ENCODE measurements at regions not wholly inside any gene's neighbourhood (a gene's known extent, or its start where the extent isn't known, plus 50 kb on each side); places are given as distances from the start of the nearest gene placed in this dataset.

DNA sequence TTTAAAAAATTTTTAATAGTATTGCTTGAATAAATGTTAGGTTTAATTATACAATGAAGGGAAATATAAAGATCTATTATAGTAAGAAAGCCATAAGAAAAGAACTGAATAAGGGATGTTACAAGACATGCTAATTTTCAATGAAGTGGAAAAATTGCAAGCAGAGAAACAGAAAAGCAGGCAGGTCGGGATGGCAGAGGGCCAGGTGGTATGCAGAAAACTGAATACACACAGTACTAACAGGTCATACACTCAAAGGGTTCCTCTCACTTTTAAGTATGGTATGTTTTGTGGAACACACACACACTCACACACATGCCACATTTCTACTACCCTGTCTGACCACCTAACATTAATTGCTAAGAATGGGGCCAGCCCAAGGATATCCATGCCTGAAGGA, 76.7 kb upstream of the DTNA start:
- no peak overlapping the region for H3K4me2 ChIP-seq (ENCODE audit: low read depth, low read length)
- no peak overlapping the region for H3K4me3 ChIP-seq (ENCODE audit: insufficient read depth, low read depth, low read length)
- WGBS, 2 experiments (ENCODE audit: extremely low coverage in 2 of 2, insufficient read length in 1 of 2), result no CpG with 5 or more reads among the region's 1 CpG
- no peaks in the 10 kb centered on the region for H3K36me3 ChIP-seq (ENCODE audit: control insufficient read depth, insufficient read depth, low read length)
- TF ChIP-seq MXI1 (IDR thresholded peaks at IDR 0.05; ENCODE audit: borderline replicate concordance, low read depth, low read length), result no peak
- no peak for TF ChIP-seq NFE2L2 (IDR thresholded peaks at IDR 0.05; ENCODE audit: low read depth, low read length)
- no peak for TF ChIP-seq CEBPB (IDR thresholded peaks at IDR 0.05; ENCODE audit: low read depth, low read length)
- TF ChIP-seq, protein P1, sequence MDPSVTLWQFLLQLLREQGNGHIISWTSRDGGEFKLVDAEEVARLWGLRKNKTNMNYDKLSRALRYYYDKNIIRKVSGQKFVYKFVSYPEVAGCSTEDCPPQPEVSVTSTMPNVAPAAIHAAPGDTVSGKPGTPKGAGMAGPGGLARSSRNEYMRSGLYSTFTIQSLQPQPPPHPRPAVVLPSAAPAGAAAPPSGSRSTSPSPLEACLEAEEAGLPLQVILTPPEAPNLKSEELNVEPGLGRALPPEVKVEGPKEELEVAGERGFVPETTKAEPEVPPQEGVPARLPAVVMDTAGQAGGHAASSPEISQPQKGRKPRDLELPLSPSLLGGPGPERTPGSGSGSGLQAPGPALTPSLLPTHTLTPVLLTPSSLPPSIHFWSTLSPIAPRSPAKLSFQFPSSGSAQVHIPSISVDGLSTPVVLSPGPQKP (IDR thresholded peaks at IDR 0.05; ENCODE audit: borderline replicate concordance, low read depth, low read length), result no peak
- TF ChIP-seq POLR2A (IDR thresholded peaks at IDR 0.05; ENCODE audit: low read depth, low read length), result no peak
- TF ChIP-seq MAFK (IDR thresholded peaks at IDR 0.05; ENCODE audit: low read depth, low read length), result no peak
- no peak for TF ChIP-seq MAZ (IDR thresholded peaks at IDR 0.05; ENCODE audit: borderline replicate concordance, low read depth, low read length)
- TF ChIP-seq CHD1 (IDR thresholded peaks at IDR 0.05; ENCODE audit: low read depth, low read length), result no peak
- no peak for TF ChIP-seq SMC3 (IDR thresholded peaks at IDR 0.05; ENCODE audit: low read depth, low read length)
- no peaks in the 10 kb centered on the region for H3K79me1 ChIP-seq (ENCODE audit: low read depth in 1 of 2, low read length in 2 of 2)
- peaks cover 5% of the 10 kb centered on the region; the same call in 1 of the 2 replicates for H3K27me3 ChIP-seq (ENCODE audit: control insufficient read depth, insufficient read depth, low read length)
- no TSS peak for BruUV-seq (replicated peaks)
- in situ Hi-C loops (cut with MboI; ENCODE audit: low sequenced_read_pairs), result no loop called here
- dilution Hi-C loops (cut with HindIII; ENCODE audit: low sequenced_read_pairs, unreplicated experiment), result no loop called here
- H2BK20ac ChIP-seq (ENCODE audit: low read depth, low read length), result no peak overlapping the region
- no peak overlapping the region for H2AK9ac ChIP-seq (replicated peaks; ENCODE audit: low read depth, low read length, poor library complexity)
- H3K18ac ChIP-seq (ENCODE audit: low read depth, low read length), result no peak overlapping the region
- H4K5ac ChIP-seq (ENCODE audit: low read depth, low read length), result no peak overlapping the region
- H2AFZ ChIP-seq (replicated peaks; ENCODE audit: low read length, poor library complexity), result no peak overlapping the region
- H3K56ac ChIP-seq (ENCODE audit: extremely low read depth, insufficient read depth, low read length), result no peak overlapping the region
- DNase-seq (no peak), ATAC-seq (ENCODE audit: low read depth) (no peak)
- no peak overlapping the region for H4K91ac ChIP-seq (ENCODE audit: insufficient read depth, low read depth, low read length)
- no peaks in the 10 kb centered on the region for H4K20me1 ChIP-seq (ENCODE audit: insufficient read depth, low read length)
- no peak overlapping the region for H3K9ac ChIP-seq (ENCODE audit: low read depth, low read length)
- POLR2A ChIA-PET (ENCODE audit: unreplicated experiment), result no interaction called here
- H3K23ac ChIP-seq (ENCODE audit: low read depth, low read length), result no peak overlapping the region
- no peak overlapping the region for H2BK5ac ChIP-seq (ENCODE audit: low read depth, low read length, poor library complexity, severe bottlenecking)
- H3K27ac ChIP-seq (ENCODE audit: insufficient read depth, low read length), result no peak overlapping the region
- intact Hi-C loops (cut with micrococcal nuclease), result no loop called here
- no peaks in the 10 kb centered on the region for H3K9me3 ChIP-seq (ENCODE audit: control insufficient read depth, insufficient read depth, low read length)
- H2BK120ac ChIP-seq (ENCODE audit: low read depth, low read length), result no peak overlapping the region
- H3K4me1 ChIP-seq (ENCODE audit: control insufficient read depth, insufficient read depth, low read length), result no peaks in the 10 kb centered on the region
- no peak overlapping the region for H2AK5ac ChIP-seq (ENCODE audit: low read depth, low read length)
- H4K8ac ChIP-seq (ENCODE audit: low read depth in 2 of 2, low read length in 2 of 2), result no peak overlapping the region
- no peak overlapping the region for H2BK15ac ChIP-seq (ENCODE audit: low read depth, low read length)
- H3K4ac ChIP-seq (ENCODE audit: low read depth, low read length), result no peak overlapping the region
- H3K9me1 ChIP-seq (ENCODE audit: insufficient read depth, low read length), result no peaks in the 10 kb centered on the region
- no peak overlapping the region for H3K14ac ChIP-seq (replicated peaks; ENCODE audit: low read depth, low read length)
- CTCF ChIA-PET, result no interaction called here
